Smooth muscle cell (in vitro differentiated cells): ENCODE measurements at regions not wholly inside any gene's neighbourhood (a gene's known extent, or its start where the extent isn't known, plus 50 kb on each side); places are given as distances from the start of the nearest gene placed in this dataset.

Experiments used
- DNase-seq: peaks from one replicate; lab custom pipeline; 2025; ENCODE audit not compliant: unreplicated experiment; lab: John Stamatoyannopoulos, UW
- H2AFZ ChIP-seq: fragments of 200-600 bp; sonication (generic); 2 replicates; pipeline ENCODE4 v1.6.0; 2016; ENCODE audit warnings: antibody characterized with exemption, low read depth, mild to moderate bottlenecking
- H3F3A ChIP-seq: fragments of 200-600 bp; sonication (generic); 2 replicates; pipeline ENCODE4 v1.6.0; 2017; ENCODE audit warnings: antibody characterized with exemption, low read depth
- H3K27ac ChIP-seq: fragments of 200-600 bp; sonication (generic); 2 replicates; pipeline ENCODE4 v1.5.1; 2016; ENCODE audit warnings: low read depth, mild to moderate bottlenecking
- H3K27me3 ChIP-seq: fragments of 200-600 bp; sonication (generic); 2 replicates; pipeline ENCODE4 v1.6.1; 2016; ENCODE audit warnings: low read depth, mild to moderate bottlenecking
- H3K36me3 ChIP-seq: fragments of 200-600 bp; sonication (generic); 2 replicates; pipeline ENCODE4 v1.5.1; 2016; ENCODE audit warnings: low read depth
- H3K4me1 ChIP-seq: fragments of 200-600 bp; sonication (generic); 2 replicates; pipeline ENCODE4 v1.5.1; 2016; ENCODE audit warnings: low read depth
- H3K4me2 ChIP-seq: fragments of 200-600 bp; sonication (generic); 2 replicates; pipeline ENCODE4 v1.6.0; 2016; ENCODE audit warnings: mild to moderate bottlenecking
- H3K4me3 ChIP-seq: fragments of 200-600 bp; sonication (generic); 2 replicates; pipeline ENCODE4 v1.5.1; 2016; ENCODE audit warnings: mild to moderate bottlenecking
- H3K79me2 ChIP-seq: fragments of 200-600 bp; sonication (generic); 2 replicates; pipeline ENCODE4 v1.6.0; 2016; ENCODE audit warnings: low read depth, mild to moderate bottlenecking
- H3K9ac ChIP-seq: fragments of 200-600 bp; sonication (generic); 2 replicates; pipeline ENCODE4 v1.6.0; 2016; ENCODE audit warnings: low read depth
- H3K9me3 ChIP-seq: fragments of 200-600 bp; sonication (generic); replicated peaks from 2 replicates; pipeline ENCODE4 v1.5.1; 2016; ENCODE audit warnings: low read depth
- H4K20me1 ChIP-seq: fragments of 200-600 bp; sonication (generic); 2 replicates; pipeline ENCODE4 v1.6.0; 2016; ENCODE audit warnings: low read depth
- WGBS: methylation state at CpG from one replicate; pipeline ENCODE4 v1.1.7; 2016; ENCODE audit warnings: low lambda C conversion rate; 5-methylcytosine and 5-hydroxymethylcytosine counted together
- TF ChIP-seq, protein P1 (sequence below): fragments of 200-600 bp; sonication (generic); IDR thresholded peaks from 2 replicates; pipeline ENCODE4 v1.5.1; 2017; ENCODE audit warnings: borderline replicate concordance, mild to moderate bottlenecking, antibody characterized with exemption; ENCODE audit not compliant: insufficient read depth, poor library complexity, severe bottlenecking

DNA sequence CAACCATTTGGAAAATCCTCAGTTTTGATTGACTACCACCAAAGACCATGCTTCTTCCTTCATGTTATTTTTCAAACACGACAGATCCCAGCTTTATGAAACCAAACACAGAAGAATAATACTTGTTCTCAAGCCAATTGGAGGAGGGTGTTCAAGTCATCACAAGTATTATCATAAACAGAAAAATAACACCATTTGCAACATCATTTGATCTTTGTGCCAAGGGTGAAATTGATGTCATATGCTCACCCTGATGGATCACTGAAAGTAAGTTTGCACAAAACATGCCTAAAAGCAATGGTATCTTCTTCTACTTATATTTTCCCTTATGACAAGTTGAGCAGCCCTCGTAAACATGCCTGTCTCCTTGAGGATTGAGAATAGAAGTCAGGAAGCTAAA lies 448.0 kb upstream of the ZEB2 start:
- H3K79me2 ChIP-seq: no peaks in the 10 kb centered on the region
- H3K4me1 ChIP-seq: no peaks in the 10 kb centered on the region
- no peak overlapping the region for H3K9ac ChIP-seq
- WGBS: 96% methylated on average over 2 of the region's 2 CpGs
- H3K4me3 ChIP-seq: no peak overlapping the region
- H3K27me3 ChIP-seq: no peaks in the 10 kb centered on the region
- no peak overlapping the region for H3K27ac ChIP-seq
- no peak for DNase-seq
- H4K20me1 ChIP-seq: no peaks in the 10 kb centered on the region
- H3K9me3 ChIP-seq: peaks cover 3% of the 10 kb centered on the region
- H3K36me3 ChIP-seq: no peaks in the 10 kb centered on the region
- H3F3A ChIP-seq: no peaks in the 10 kb centered on the region
- H3K4me2 ChIP-seq: no peak overlapping the region
- no peak overlapping the region for H2AFZ ChIP-seq
- TF ChIP-seq, protein P1, sequence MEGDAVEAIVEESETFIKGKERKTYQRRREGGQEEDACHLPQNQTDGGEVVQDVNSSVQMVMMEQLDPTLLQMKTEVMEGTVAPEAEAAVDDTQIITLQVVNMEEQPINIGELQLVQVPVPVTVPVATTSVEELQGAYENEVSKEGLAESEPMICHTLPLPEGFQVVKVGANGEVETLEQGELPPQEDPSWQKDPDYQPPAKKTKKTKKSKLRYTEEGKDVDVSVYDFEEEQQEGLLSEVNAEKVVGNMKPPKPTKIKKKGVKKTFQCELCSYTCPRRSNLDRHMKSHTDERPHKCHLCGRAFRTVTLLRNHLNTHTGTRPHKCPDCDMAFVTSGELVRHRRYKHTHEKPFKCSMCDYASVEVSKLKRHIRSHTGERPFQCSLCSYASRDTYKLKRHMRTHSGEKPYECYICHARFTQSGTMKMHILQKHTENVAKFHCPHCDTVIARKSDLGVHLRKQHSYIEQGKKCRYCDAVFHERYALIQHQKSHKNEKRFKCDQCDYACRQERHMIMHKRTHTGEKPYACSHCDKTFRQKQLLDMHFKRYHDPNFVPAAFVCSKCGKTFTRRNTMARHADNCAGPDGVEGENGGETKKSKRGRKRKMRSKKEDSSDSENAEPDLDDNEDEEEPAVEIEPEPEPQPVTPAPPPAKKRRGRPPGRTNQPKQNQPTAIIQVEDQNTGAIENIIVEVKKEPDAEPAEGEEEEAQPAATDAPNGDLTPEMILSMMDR: no peak

DNA sequence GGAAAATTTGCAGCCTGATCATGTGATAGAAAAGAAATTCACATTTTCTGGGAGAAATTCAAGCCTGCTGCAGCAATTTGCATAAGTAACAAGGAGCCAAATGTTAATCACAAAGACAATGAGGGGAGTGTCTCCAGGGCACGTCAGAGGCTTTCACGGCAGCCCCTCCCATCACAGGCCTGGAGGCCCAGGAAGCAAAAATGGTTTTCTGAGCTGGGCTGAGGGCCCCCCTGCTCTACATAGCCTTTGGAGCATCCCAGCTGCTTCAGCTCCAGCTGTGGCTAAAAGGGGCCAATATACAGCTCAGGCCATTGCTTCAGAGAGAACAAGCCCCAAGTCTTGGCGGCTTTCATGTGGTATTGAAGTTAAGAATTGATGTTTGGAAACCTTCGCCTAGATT lies 445.3 kb upstream of the ZEB2 start:
- no peak overlapping the region for H3K27ac ChIP-seq
- 87% methylated on average over 4 of the region's 4 CpGs for WGBS
- no peak overlapping the region for H3K4me3 ChIP-seq
- no peak overlapping the region for H3K9ac ChIP-seq
- TF ChIP-seq, protein P1: no peak
- no peak overlapping the region for H3K4me2 ChIP-seq
- no peaks in the 10 kb centered on the region for H3K4me1 ChIP-seq
- H3F3A ChIP-seq: no peaks in the 10 kb centered on the region
- no peaks in the 10 kb centered on the region for H3K79me2 ChIP-seq
- H3K9me3 ChIP-seq: peaks cover 3% of the 10 kb centered on the region
- no peaks in the 10 kb centered on the region for H4K20me1 ChIP-seq
- no peak overlapping the region for H2AFZ ChIP-seq
- H3K36me3 ChIP-seq: no peaks in the 10 kb centered on the region
- H3K27me3 ChIP-seq: no peaks in the 10 kb centered on the region
- no peak for DNase-seq

DNA sequence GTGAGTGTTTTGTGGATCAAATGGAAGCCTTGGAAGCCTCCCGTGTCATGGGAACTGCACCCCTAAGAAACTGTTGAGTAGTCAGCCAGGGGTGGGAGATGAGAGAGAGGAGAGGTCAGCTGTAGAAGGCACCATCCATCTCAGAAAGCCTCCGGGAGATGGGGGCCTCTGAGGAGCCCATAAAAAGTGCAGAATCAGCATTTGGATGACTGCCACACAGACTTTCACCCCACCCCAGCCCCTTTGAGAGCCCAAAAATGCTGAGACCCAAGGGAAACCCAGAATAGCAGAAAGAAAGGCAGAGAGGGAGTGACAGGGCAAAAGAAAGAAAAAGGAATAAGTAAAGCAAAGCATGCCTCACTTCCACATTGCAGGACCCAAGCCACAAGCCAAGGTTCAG lies 443.1 kb upstream of the ZEB2 start:
- no peak overlapping the region for H2AFZ ChIP-seq
- WGBS: 98% methylated on average over 2 of the region's 2 CpGs
- H3K27ac ChIP-seq: no peak overlapping the region
- no peaks in the 10 kb centered on the region for H3K79me2 ChIP-seq
- H3K9me3 ChIP-seq: peaks cover 2% of the 10 kb centered on the region
- no peak overlapping the region for H3K9ac ChIP-seq
- no peaks in the 10 kb centered on the region for H3K27me3 ChIP-seq
- H3K4me2 ChIP-seq: no peak overlapping the region
- H4K20me1 ChIP-seq: no peaks in the 10 kb centered on the region
- no peak for DNase-seq
- H3K36me3 ChIP-seq: no peaks in the 10 kb centered on the region
- H3K4me1 ChIP-seq: no peaks in the 10 kb centered on the region
- H3F3A ChIP-seq: no peaks in the 10 kb centered on the region
- TF ChIP-seq, protein P1: no peak
- H3K4me3 ChIP-seq: no peak overlapping the region

DNA sequence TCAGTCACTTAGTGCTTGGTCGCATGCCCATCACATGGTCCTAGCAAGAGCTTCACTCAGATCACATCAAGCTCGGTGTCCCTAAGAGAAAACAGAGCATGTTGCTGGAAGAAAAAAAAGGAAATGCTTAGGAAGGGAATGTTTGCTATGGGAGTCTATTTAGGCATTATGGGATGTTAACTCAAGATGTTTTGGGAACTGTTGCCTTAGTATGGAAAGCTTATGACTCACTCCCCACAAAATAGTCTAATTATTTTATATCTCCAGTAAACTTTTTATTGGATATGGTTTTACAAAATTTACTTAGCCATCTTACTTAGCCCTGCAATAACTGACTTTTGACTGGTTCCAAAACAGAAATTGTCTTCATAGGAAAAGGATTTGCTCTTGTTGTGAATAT lies 439.5 kb upstream of the ZEB2 start:
- H3F3A ChIP-seq: no peaks in the 10 kb centered on the region
- H4K20me1 ChIP-seq: no peaks in the 10 kb centered on the region
- no peaks in the 10 kb centered on the region for H3K36me3 ChIP-seq
- H3K79me2 ChIP-seq: no peaks in the 10 kb centered on the region
- TF ChIP-seq, protein P1: no peak
- 96% methylated on average over 2 of the region's 2 CpGs for WGBS
- no peaks in the 10 kb centered on the region for H3K4me1 ChIP-seq
- DNase-seq: no peak
- no peak overlapping the region for H3K4me2 ChIP-seq
- no peaks in the 10 kb centered on the region for H3K9me3 ChIP-seq
- H3K27ac ChIP-seq: no peak overlapping the region
- no peak overlapping the region for H3K9ac ChIP-seq
- H2AFZ ChIP-seq: no peak overlapping the region
- no peak overlapping the region for H3K4me3 ChIP-seq
- H3K27me3 ChIP-seq: no peaks in the 10 kb centered on the region
